H1 (cell line): ENCODE measurements at regions not wholly inside any gene's neighbourhood (a gene's known extent, or its start where the extent isn't known, plus 50 kb on each side); places are given as distances from the start of the nearest gene placed in this dataset.

Experiments
- POLR2AphosphoS5 ChIP-seq: IDR thresholded peaks from 2 replicates; pipeline ENCODE4 v1.6.1; 2011; ENCODE audit warnings: low read depth, low read length
- SIX5 ChIP-seq: IDR thresholded peaks from 2 replicates; pipeline ENCODE4 v1.6.1; 2011; ENCODE audit warnings: mild to moderate bottlenecking, low read depth, low read length

- no peak for TF ChIP-seq POLR2AphosphoS5
- TF ChIP-seq SIX5, result no peak
These were observed 656.5 kb downstream of the CDY2B start (continued) for GRCh38 chrY:17223502-17223901.
